ENCODE measurements at regions not wholly inside any gene's neighbourhood (a gene's known extent, or its start where the extent isn't known, plus 50 kb on each side); places are given as distances from the start of the nearest gene placed in this dataset.

DNA sequence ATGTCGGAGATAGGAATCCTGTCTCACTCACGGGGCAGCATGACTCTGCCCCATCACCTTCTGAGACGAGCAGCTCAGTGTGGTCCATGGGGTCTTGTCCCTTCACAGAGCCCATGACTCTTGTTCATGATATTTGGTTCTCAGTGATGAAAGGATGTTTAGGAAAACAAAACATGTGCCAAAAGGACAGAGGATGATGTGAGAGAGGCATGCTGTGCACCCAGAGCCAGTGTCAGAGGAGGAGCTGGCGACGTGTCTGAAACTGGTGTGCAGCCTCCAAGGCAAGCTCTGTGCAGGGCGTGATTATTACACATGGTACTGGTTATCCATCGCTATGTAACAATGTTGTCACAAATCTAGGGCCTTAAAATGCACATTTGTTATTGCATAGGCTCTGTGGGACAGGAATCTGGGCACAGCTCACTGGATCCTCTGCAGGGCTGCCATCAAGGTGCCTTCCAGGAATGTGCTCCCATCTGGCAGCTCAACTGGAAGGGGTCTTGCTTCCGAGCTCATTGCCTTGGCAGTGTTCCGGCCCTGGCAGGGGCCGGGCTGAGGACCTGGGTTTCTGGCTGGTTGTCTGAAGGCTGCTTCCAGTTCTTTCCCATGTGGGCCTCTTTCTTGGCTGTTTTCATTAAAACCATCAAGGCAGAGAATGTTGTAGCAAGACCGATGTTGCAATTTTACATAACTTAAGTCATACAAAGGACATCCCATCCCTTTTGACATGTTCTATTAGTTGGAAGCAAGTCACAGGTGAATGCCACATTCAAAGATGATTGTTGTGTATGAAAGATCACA is 175.4 kb downstream of the ERMARD start:
- Histone ChIP-seq H2AFZ (ENCODE audit: low read depth, low read length) (no peak overlapping the region), H3K27me3 (ENCODE audit: control insufficient read depth in 2 of 2, insufficient read depth in 2 of 2, low read length in 2 of 2) (peaks cover 3 to 5% of the 10 kb centered on the region in 2 experiments), H3K4me2 (ENCODE audit: insufficient read depth, low read length) (no peak overlapping the region), H3K9me1 (replicated peaks; ENCODE audit: control insufficient read depth, extremely low read depth, insufficient read depth, low read length) (no peaks in the 10 kb centered on the region), H3K4me3 (replicated peaks in 1 of 3; ENCODE audit: insufficient read depth in 1 of 3, low read depth in 1 of 3, low read length in 3 of 3) (no peak overlapping the region), H3K27ac (ENCODE audit: insufficient read depth, low read depth, low read length) (no peak overlapping the region), H3K4me1 (ENCODE audit: control insufficient read depth, extremely low read depth, insufficient read depth, low read length) (no peaks in the 10 kb centered on the region), H3K79me2 (ENCODE audit: control insufficient read depth, insufficient read depth, low read length) (no peaks in the 10 kb centered on the region), H3K9ac (replicated peaks; ENCODE audit: extremely low read depth, insufficient read depth, low read length) (no peak overlapping the region), H3K36me3 (ENCODE audit: control insufficient read depth in 2 of 2, extremely low read depth in 1 of 2, insufficient read depth in 2 of 2, low read length in 2 of 2) (no peaks in the 10 kb centered on the region), H4K20me1 (replicated peaks; ENCODE audit: control insufficient read depth, extremely low read depth, insufficient read depth, low read length) (no peaks in the 10 kb centered on the region), H3K9me3 (replicated peaks; ENCODE audit: control insufficient read depth, insufficient read depth, low read length) (no peaks in the 10 kb centered on the region)
- DNase-seq (ENCODE audit: low read depth, low spot score): no peak
- intact Hi-C loops (cut with micrococcal nuclease): no loop called here
- TF ChIP-seq, protein P1, sequence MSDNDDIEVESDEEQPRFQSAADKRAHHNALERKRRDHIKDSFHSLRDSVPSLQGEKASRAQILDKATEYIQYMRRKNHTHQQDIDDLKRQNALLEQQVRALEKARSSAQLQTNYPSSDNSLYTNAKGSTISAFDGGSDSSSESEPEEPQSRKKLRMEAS (IDR thresholded peaks at IDR 0.05; ENCODE audit: insufficient read depth, insufficient read length): no peak
- TF ChIP-seq GATA2 (IDR thresholded peaks at IDR 0.05; ENCODE audit: insufficient read depth, insufficient read length, low read depth, low read length): no peak
- TF ChIP-seq POLR2A (IDR thresholded peaks at IDR 0.05; ENCODE audit: low read depth, low read length): no peak
- no peak for TF ChIP-seq POLR2AphosphoS5 (IDR thresholded peaks at IDR 0.05; ENCODE audit: insufficient read depth, low read depth, low read length)
- TF ChIP-seq EZH2 (IDR thresholded peaks at IDR 0.05; ENCODE audit: borderline replicate concordance, low read depth, low read length, severe bottlenecking): no peak
- no peak for TF ChIP-seq FOS (IDR thresholded peaks at IDR 0.05; ENCODE audit: borderline replicate concordance, insufficient read depth, low read length)
- TF ChIP-seq, protein P2, sequence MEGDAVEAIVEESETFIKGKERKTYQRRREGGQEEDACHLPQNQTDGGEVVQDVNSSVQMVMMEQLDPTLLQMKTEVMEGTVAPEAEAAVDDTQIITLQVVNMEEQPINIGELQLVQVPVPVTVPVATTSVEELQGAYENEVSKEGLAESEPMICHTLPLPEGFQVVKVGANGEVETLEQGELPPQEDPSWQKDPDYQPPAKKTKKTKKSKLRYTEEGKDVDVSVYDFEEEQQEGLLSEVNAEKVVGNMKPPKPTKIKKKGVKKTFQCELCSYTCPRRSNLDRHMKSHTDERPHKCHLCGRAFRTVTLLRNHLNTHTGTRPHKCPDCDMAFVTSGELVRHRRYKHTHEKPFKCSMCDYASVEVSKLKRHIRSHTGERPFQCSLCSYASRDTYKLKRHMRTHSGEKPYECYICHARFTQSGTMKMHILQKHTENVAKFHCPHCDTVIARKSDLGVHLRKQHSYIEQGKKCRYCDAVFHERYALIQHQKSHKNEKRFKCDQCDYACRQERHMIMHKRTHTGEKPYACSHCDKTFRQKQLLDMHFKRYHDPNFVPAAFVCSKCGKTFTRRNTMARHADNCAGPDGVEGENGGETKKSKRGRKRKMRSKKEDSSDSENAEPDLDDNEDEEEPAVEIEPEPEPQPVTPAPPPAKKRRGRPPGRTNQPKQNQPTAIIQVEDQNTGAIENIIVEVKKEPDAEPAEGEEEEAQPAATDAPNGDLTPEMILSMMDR (IDR thresholded peaks at IDR 0.05; ENCODE audit: extremely low read depth in 1 of 2, insufficient read depth in 1 of 2, low read depth in 1 of 2, low read length in 2 of 2): no peak
- no peak for TF ChIP-seq MYC (IDR thresholded peaks at IDR 0.05; ENCODE audit: low read depth, low read length)
- no peak for TF ChIP-seq JUN (IDR thresholded peaks at IDR 0.05; ENCODE audit: borderline replicate concordance, insufficient read depth, insufficient read length, low read depth)
- BruUV-seq (replicated peaks): no TSS peak
- POLR2A ChIA-PET: no interaction called here
- dilution Hi-C loops (cut with MboI; ENCODE audit: extremely low pct_ligation_motif_present, low sequenced_read_pairs): no loop called here
- CTCF ChIA-PET: interaction anchor here (1.3 kb wide), 1 partner anchor 95 kb away, joined by 6 read pairs; no protein-coding TSS in a partner anchor
- no peak for FAIRE-seq
